Tibial nerve (tissue), 4 donors: ENCODE measurements at regions not wholly inside any gene's neighbourhood (a gene's known extent, or its start where the extent isn't known, plus 50 kb on each side); places are given as distances from the start of the nearest gene placed in this dataset.

Source experiments
- DNase-seq, 2 donors: peaks; one replicate each; pipeline ENCODE4 v3.0.0-alpha.2; 2019; ENCODE audit warnings: low spot score in 2 of 2
- H3K27ac ChIP-seq, 4 donors: fragments of 200-600 bp; sonication (generic) in 3 of 4; one replicate each; pipeline ENCODE4 v1.5.1; 2017 to 2019; ENCODE audit warnings: mild to moderate bottlenecking in 1 of 4
- H3K27me3 ChIP-seq, 2 donors: fragments of 200-600 bp; sonication (generic) in 1 of 2; one replicate each; pipeline versions ENCODE4 v1.5.1 to v1.6.0; 2017 to 2019
- H3K36me3 ChIP-seq, 3 donors: fragments of 200-600 bp; sonication (generic); one replicate each; pipeline ENCODE4 v1.5.1; 2018 to 2019
- H3K4me1 ChIP-seq, 4 donors: fragments of 200-600 bp; sonication (generic) in 3 of 4; one replicate each; pipeline ENCODE4 v1.5.1; 2017 to 2019
- H3K4me3 ChIP-seq, 4 donors: fragments of 200-600 bp; sonication (generic) in 3 of 4; one replicate each; pipeline ENCODE4 v1.5.1; 2017 to 2019; ENCODE audit warnings: mild to moderate bottlenecking in 1 of 4, moderate library complexity in 1 of 4
- H3K9me3 ChIP-seq, 4 donors: fragments of 200-600 bp; sonication (generic) in 3 of 4; one replicate each; pipeline ENCODE4 v1.5.1; 2017 to 2019
- CTCF ChIP-seq, 5 experiments: fragments of 200-600 bp in 3 of 5; fragments of 450-650 bp in 2 of 5; sonication (generic) in 3 of 5; IDR thresholded peaks; one replicate each; pipeline ENCODE4 v1.5.1; 2016 to 2019; ENCODE audit warnings: antibody characterized with exemption in 5 of 5, mild to moderate bottlenecking in 3 of 5, moderate library complexity in 2 of 5
- EP300 ChIP-seq, 2 donors: sonication (generic); formaldehyde crosslinking; IDR thresholded peaks; one replicate each; pipeline ENCODE4 v1.6.1; 2017; ENCODE audit warnings: antibody characterized with exemption in 2 of 2, mild to moderate bottlenecking in 1 of 2
- POLR2A ChIP-seq, 2 donors: fragments of 450-650 bp; IDR thresholded peaks; one replicate each; pipeline ENCODE4 v1.6.1; 2017; ENCODE audit warnings: antibody characterized with exemption in 2 of 2, mild to moderate bottlenecking in 2 of 2, moderate library complexity in 2 of 2
- WGBS, 2 donors: methylation state at CpG; one replicate each; pipeline ENCODE4 v1.1.5; 2018; 5-methylcytosine and 5-hydroxymethylcytosine counted together

GRCh38 chr13:99651016-99651415, 149.7 kb downstream of the TM9SF2 start:
- peaks cover 0 to 20% (median 4%) of the 10 kb centered on the region in 4 donors for H3K4me1 ChIP-seq
- WGBS, 2 donors, result 87 to 90% methylated on average over 5 of the region's 5 CpGs
- H3K27ac ChIP-seq, result no peak overlapping the region
- TF ChIP-seq CTCF (IDR thresholded peaks at IDR 0.05) (no peak), EP300 (IDR thresholded peaks at IDR 0.05) (no peak), POLR2A (IDR thresholded peaks at IDR 0.05) (no peak)
- no peak for DNase-seq
- H3K27me3 ChIP-seq, result no peaks in the 10 kb centered on the region
- no peak overlapping the region for H3K4me3 ChIP-seq
- H3K9me3 ChIP-seq, result no peaks in the 10 kb centered on the region
- no peaks in the 10 kb centered on the region for H3K36me3 ChIP-seq

GRCh38 chr13:99650410-99650809, 149.1 kb downstream of the TM9SF2 start:
- Histone ChIP-seq H3K4me1 (peaks cover 0 to 16% (median 4%) of the 10 kb centered on the region in 4 donors), H3K36me3 (no peaks in the 10 kb centered on the region), H3K9me3 (no peaks in the 10 kb centered on the region), H3K27ac (no peak overlapping the region), H3K4me3 (no peak overlapping the region), H3K27me3 (no peaks in the 10 kb centered on the region)
- TF ChIP-seq EP300 (IDR thresholded peaks at IDR 0.05) (no peak), CTCF (IDR thresholded peaks at IDR 0.05) (no peak), POLR2A (IDR thresholded peaks at IDR 0.05) (no peak)
- DNase-seq, result no peak
- 89 to 91% methylated on average over 1 of the region's 1 CpG for WGBS, 2 donors

- 62 to 66% methylated on average over 4 of the region's 4 CpGs for WGBS, 2 donors
- Histone ChIP-seq H3K9me3 (no peaks in the 10 kb centered on the region), H3K4me3 (no peak overlapping the region)
Measured at GRCh38 chr13:99648927-99649326, 147.7 kb downstream of the TM9SF2 start.

GRCh38 chr13:99648066-99648665, 146.9 kb downstream of the TM9SF2 start:
- peaks cover 0 to 16% (median 4%) of the 10 kb centered on the region in 4 donors for H3K4me1 ChIP-seq
- H3K36me3 ChIP-seq, result no peaks in the 10 kb centered on the region
- TF ChIP-seq CTCF (IDR thresholded peaks at IDR 0.05) (no peak), EP300 (IDR thresholded peaks at IDR 0.05) (no peak), POLR2A (IDR thresholded peaks at IDR 0.05) (no peak)
- no peak overlapping the region for H3K27ac ChIP-seq
- WGBS, 2 donors, result 38 to 43% methylated on average over 8 of the region's 8 CpGs
- no peaks in the 10 kb centered on the region for H3K27me3 ChIP-seq
- H3K9me3 ChIP-seq, result no peaks in the 10 kb centered on the region
- no peak for DNase-seq
- no peak overlapping the region for H3K4me3 ChIP-seq

More at GRCh38 chr13:99648927-99649326, 147.7 kb downstream of the TM9SF2 start:
- no peak overlapping the region for H3K27ac ChIP-seq
- H3K36me3 ChIP-seq, result no peaks in the 10 kb centered on the region
- no peak for DNase-seq
- H3K27me3 ChIP-seq, result no peaks in the 10 kb centered on the region
- H3K4me1 ChIP-seq, result peaks cover 0 to 16% (median 4%) of the 10 kb centered on the region in 4 donors
- TF ChIP-seq POLR2A (IDR thresholded peaks at IDR 0.05), result no peak
- no peak for TF ChIP-seq CTCF (IDR thresholded peaks at IDR 0.05)
- TF ChIP-seq EP300 (IDR thresholded peaks at IDR 0.05), result no peak

- DNase-seq, result no peak
- no peak overlapping the region for H3K4me3 ChIP-seq
- peaks cover 0 to 16% (median 4%) of the 10 kb centered on the region in 4 donors for H3K4me1 ChIP-seq
- H3K9me3 ChIP-seq, result no peaks in the 10 kb centered on the region
- H3K27ac ChIP-seq, result no peak overlapping the region
- H3K27me3 ChIP-seq, result no peaks in the 10 kb centered on the region
- WGBS, 2 donors, result 63 to 68% methylated on average over 4 of the region's 4 CpGs
- H3K36me3 ChIP-seq, result no peaks in the 10 kb centered on the region
- no peak for TF ChIP-seq POLR2A (IDR thresholded peaks at IDR 0.05)
- no peak for TF ChIP-seq CTCF (IDR thresholded peaks at IDR 0.05)
- TF ChIP-seq EP300 (IDR thresholded peaks at IDR 0.05), result no peak
Measured at GRCh38 chr13:99647596-99647985, 146.3 kb downstream of the TM9SF2 start.
